Esophagus muscularis mucosa (tissue), 4 donors: ENCODE measurements at regions not wholly inside any gene's neighbourhood (a gene's known extent, or its start where the extent isn't known, plus 50 kb on each side); places are given as distances from the start of the nearest gene placed in this dataset.

Source experiments
- DNase-seq: peaks from one replicate; pipeline ENCODE4 v3.0.0-alpha.2; 2017; ENCODE audit errors: extremely low spot score
- H3K27ac ChIP-seq, 4 donors: fragments of 200-600 bp; sonication (generic); replicated peaks in 1 of 4; 1 replicate in 3 of 4; 2 replicates in 1 of 4; pipeline ENCODE4 v1.5.1; 2016 to 2019; ENCODE audit warnings: mild to moderate bottlenecking in 1 of 4
- H3K27me3 ChIP-seq, 4 donors: fragments of 200-600 bp; sonication (generic); one replicate each; pipeline versions ENCODE4 v1.5.1 to v1.6.0; 2016 to 2019
- H3K36me3 ChIP-seq, 4 donors: fragments of 200-600 bp; sonication (generic); one replicate each; pipeline ENCODE4 v1.5.1; 2016 to 2019
- H3K4me1 ChIP-seq, 4 donors: fragments of 200-600 bp; sonication (generic); one replicate each; pipeline ENCODE4 v1.5.1; 2016 to 2019
- H3K4me3 ChIP-seq, 4 donors: fragments of 200-600 bp; sonication (generic); 1 replicate in 2 of 4; 2 replicates in 2 of 4; pipeline ENCODE4 v1.5.1; 2016 to 2019; ENCODE audit warnings: mild to moderate bottlenecking in 4 of 4, moderate library complexity in 1 of 4
- H3K9me3 ChIP-seq, 4 donors: fragments of 200-600 bp; sonication (generic); 1 replicate in 3 of 4; 2 replicates in 1 of 4; pipeline ENCODE4 v1.5.1; 2016 to 2019
- EP300 ChIP-seq: sonication (generic); formaldehyde crosslinking; IDR thresholded peaks from one replicate; pipeline ENCODE4 v1.6.1; 2017; ENCODE audit warnings: antibody characterized with exemption
- POLR2A ChIP-seq: fragments of 450-650 bp; IDR thresholded peaks from one replicate; pipeline ENCODE4 v1.6.1; 2017; ENCODE audit warnings: antibody characterized with exemption, moderate library complexity, mild to moderate bottlenecking, low read depth
- POLR2AphosphoS5 ChIP-seq, 2 donors: sonication (generic); formaldehyde crosslinking; IDR thresholded peaks; one replicate each; pipeline ENCODE4 v1.6.1; 2017; ENCODE audit warnings: antibody characterized with exemption in 2 of 2
- WGBS: methylation state at CpG from one replicate; pipeline ENCODE4 v1.1.5; 2018; 5-methylcytosine and 5-hydroxymethylcytosine counted together
- intact Hi-C: fragments of 100-400 bp; cut with DNase I; formaldehyde crosslinking; loops from one replicate; pipeline ENCODE4 v1.15.1; 2023
- TF ChIP-seq, protein P1 (sequence below), 3 experiments: fragments of 200-600 bp in 2 of 3; fragments of 450-650 bp in 1 of 3; sonication (generic) in 2 of 3; IDR thresholded peaks; one replicate each; pipeline ENCODE4 v1.5.1; 2017 to 2019; ENCODE audit warnings: antibody characterized with exemption in 3 of 3, mild to moderate bottlenecking in 2 of 3, moderate library complexity in 1 of 3

DNA sequence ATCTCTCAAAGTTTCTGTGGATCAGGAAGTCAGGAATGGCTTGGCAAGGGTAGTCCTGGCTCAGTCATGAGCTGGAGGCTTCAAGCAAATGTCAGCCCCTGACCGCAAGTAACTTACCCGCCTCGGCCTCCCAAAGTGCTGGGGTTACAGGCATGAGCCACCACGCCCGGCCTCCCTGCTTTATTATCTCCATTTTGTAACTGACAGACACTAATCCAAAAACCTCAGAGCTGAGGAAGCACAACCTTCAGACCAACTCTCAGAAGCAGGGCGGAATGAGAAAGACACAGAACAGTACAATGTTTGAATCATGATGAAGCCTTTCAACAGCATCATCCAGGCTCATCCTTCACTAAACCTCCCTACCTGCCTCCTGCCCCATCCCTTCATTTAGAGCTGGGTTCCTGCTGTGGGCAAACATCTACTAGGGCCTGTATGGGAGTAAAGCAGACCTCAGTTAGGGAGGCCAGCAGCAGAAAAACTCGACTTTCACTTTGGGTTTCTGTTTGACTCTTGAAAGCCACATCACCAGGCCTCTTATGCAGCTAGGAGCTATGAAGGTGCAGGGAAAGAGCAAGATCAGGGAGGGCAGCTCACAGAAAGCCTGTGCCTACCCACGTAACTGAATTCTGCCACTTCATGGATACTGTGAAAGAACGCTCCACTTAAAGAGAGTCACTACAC is 84.4 kb upstream of the RAB4A start:
- no peak for DNase-seq
- TF ChIP-seq, protein P1, sequence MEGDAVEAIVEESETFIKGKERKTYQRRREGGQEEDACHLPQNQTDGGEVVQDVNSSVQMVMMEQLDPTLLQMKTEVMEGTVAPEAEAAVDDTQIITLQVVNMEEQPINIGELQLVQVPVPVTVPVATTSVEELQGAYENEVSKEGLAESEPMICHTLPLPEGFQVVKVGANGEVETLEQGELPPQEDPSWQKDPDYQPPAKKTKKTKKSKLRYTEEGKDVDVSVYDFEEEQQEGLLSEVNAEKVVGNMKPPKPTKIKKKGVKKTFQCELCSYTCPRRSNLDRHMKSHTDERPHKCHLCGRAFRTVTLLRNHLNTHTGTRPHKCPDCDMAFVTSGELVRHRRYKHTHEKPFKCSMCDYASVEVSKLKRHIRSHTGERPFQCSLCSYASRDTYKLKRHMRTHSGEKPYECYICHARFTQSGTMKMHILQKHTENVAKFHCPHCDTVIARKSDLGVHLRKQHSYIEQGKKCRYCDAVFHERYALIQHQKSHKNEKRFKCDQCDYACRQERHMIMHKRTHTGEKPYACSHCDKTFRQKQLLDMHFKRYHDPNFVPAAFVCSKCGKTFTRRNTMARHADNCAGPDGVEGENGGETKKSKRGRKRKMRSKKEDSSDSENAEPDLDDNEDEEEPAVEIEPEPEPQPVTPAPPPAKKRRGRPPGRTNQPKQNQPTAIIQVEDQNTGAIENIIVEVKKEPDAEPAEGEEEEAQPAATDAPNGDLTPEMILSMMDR (IDR thresholded peaks at IDR 0.05): no peak
- WGBS: 92% methylated on average over 9 of the region's 9 CpGs
- Histone ChIP-seq H3K4me1 (no peaks in the 10 kb centered on the region), H3K9me3 (no peaks in the 10 kb centered on the region), H3K36me3 (no peaks in the 10 kb centered on the region), H3K4me3 (no peak overlapping the region), H3K27ac (no peak overlapping the region), H3K27me3 (no peaks in the 10 kb centered on the region)
- intact Hi-C loops: no loop called here

- no peak overlapping the region for H3K27ac ChIP-seq
- H3K9me3 ChIP-seq: no peaks in the 10 kb centered on the region
- H3K4me3 ChIP-seq: no peak overlapping the region
- WGBS: 73% methylated on average over 1 of the region's 1 CpG
- no peaks in the 10 kb centered on the region for H3K36me3 ChIP-seq
- DNase-seq: no peak
- no peaks in the 10 kb centered on the region for H3K4me1 ChIP-seq
- TF ChIP-seq EP300 (no peak), POLR2A (no peak), POLR2AphosphoS5 (IDR thresholded peaks at IDR 0.05) (no peak)
- TF ChIP-seq, protein P1 (IDR thresholded peaks at IDR 0.05): no peak
- no peaks in the 10 kb centered on the region for H3K27me3 ChIP-seq
- intact Hi-C loops: no loop called here
Measured at GRCh38 chr1:229190057-229190575, 80.8 kb upstream of the RAB4A start.

GRCh38 chr1:229191066-229191674 is 79.7 kb upstream of the RAB4A start:
- intact Hi-C loops: no loop called here
- H3K9me3 ChIP-seq: no peaks in the 10 kb centered on the region
- no peak for DNase-seq
- no peak overlapping the region for H3K4me3 ChIP-seq
- no peaks in the 10 kb centered on the region for H3K4me1 ChIP-seq
- TF ChIP-seq POLR2A (no peak), POLR2AphosphoS5 (IDR thresholded peaks at IDR 0.05) (no peak), EP300 (no peak)
- TF ChIP-seq, protein P1 (IDR thresholded peaks at IDR 0.05): no peak
- H3K27ac ChIP-seq: no peak overlapping the region
- no peaks in the 10 kb centered on the region for H3K27me3 ChIP-seq
- 81% methylated on average over 3 of the region's 3 CpGs for WGBS
- H3K36me3 ChIP-seq: no peaks in the 10 kb centered on the region

DNA sequence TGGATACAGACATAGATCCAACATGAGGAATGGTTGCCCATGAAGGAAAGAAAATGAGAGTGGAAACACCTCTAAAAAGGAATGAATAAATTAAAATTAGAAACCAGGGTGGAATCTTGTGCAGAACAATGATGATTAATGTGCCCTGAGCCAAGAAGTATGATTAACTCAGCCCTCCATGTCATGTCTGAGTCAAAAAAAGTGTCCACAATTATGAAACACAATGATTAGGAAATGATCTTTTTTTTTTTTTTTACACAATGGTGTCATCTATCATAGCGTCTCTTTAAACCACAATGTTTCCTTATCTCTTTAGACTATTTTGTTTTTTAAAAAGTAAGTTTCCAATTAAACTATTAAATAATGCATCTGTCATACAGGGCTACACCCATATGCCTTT is 78.9 kb upstream of the RAB4A start:
- H3K4me1 ChIP-seq: no peaks in the 10 kb centered on the region
- no peaks in the 10 kb centered on the region for H3K27me3 ChIP-seq
- 61% methylated on average over 1 of the region's 1 CpG for WGBS
- intact Hi-C loops: no loop called here
- no peak overlapping the region for H3K4me3 ChIP-seq
- no peak for DNase-seq
- no peaks in the 10 kb centered on the region for H3K9me3 ChIP-seq
- TF ChIP-seq EP300 (no peak), POLR2A (no peak), POLR2AphosphoS5 (IDR thresholded peaks at IDR 0.05) (no peak)
- TF ChIP-seq, protein P1 (IDR thresholded peaks at IDR 0.05): no peak
- no peak overlapping the region for H3K27ac ChIP-seq
- no peaks in the 10 kb centered on the region for H3K36me3 ChIP-seq

- H3K27ac ChIP-seq: no peak overlapping the region
- no peak for DNase-seq
- intact Hi-C loops: no loop called here
- no peaks in the 10 kb centered on the region for H3K36me3 ChIP-seq
- no peak overlapping the region for H3K4me3 ChIP-seq
- TF ChIP-seq, protein P1 (IDR thresholded peaks at IDR 0.05): no peak
- TF ChIP-seq POLR2AphosphoS5 (IDR thresholded peaks at IDR 0.05) (no peak), EP300 (no peak), POLR2A (no peak)
- H3K27me3 ChIP-seq: no peaks in the 10 kb centered on the region
- no peaks in the 10 kb centered on the region for H3K9me3 ChIP-seq
- no peaks in the 10 kb centered on the region for H3K4me1 ChIP-seq
- WGBS: 91% methylated on average over 4 of the region's 4 CpGs
Measured at GRCh38 chr1:229192853-229193252, 78.1 kb upstream of the RAB4A start.
